AG04449 (cell line): ENCODE measurements at regions not wholly inside any gene's neighbourhood (a gene's known extent, or its start where the extent isn't known, plus 50 kb on each side); places are given as distances from the start of the nearest gene placed in this dataset.

Experiments used
- CTCF ChIA-PET: fragments of 350-600 bp; formaldehyde crosslinking; extraction: SDS; loops from one replicate; lab custom pipeline; 2021; ENCODE audit warnings: antibody characterized with exemption; lab: Yijun Ruan, JAX
- POLR2A ChIA-PET: fragments of 400-600, 350-600 bp; formaldehyde crosslinking; extraction: SDS; loops from one replicate; lab custom pipeline; 2020; ENCODE audit warnings: antibody characterized with exemption, inconsistent platforms; lab: Yijun Ruan, JAX
- DNase-seq: peaks from one replicate; pipeline ENCODE4 v3.0.0-alpha.2; 2010; ENCODE audit warnings: low read depth, low spot score
- H3K4me3 ChIP-seq: 2 replicates; pipeline ENCODE4 v1.5.1; 2011; ENCODE audit warnings: low read depth, mild to moderate bottlenecking, control low read depth, low read length
- CTCF ChIP-seq: IDR thresholded peaks from one replicate; pipeline ENCODE4 v1.5.1; 2011; ENCODE audit warnings: mild to moderate bottlenecking, moderate library complexity, low read length, control low read depth, inconsistent platforms; ENCODE audit not compliant: insufficient read depth; ENCODE audit errors: missing control alignments

GRCh38 chr15:97561529-97561928 is 399.0 kb upstream of the ARRDC4 start:
- TF ChIP-seq CTCF: no peak
- H3K4me3 ChIP-seq: no peak overlapping the region
- no peak for DNase-seq
- POLR2A ChIA-PET: no interaction called here
- CTCF ChIA-PET: no interaction called here

DNA sequence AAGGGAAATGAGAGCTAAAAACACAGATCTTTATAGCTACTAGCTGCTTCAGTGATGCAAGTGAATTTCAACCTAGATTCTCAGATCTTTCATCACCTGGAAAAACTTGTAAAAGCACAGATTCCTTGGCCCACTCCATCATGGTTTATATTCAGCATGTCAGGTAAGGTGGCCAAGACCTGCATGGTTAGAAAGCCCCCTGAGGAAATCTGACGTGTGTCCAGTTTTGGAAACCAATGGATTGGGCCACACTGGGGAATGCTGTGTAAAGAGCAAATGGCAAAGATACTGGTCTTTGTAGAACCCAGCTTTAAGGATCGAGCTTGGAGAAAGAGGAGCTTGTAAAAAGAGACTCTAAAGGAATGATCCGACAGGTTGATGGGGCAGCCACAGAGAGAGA is 397.0 kb upstream of the ARRDC4 start:
- no peak for TF ChIP-seq CTCF
- POLR2A ChIA-PET: no interaction called here
- H3K4me3 ChIP-seq: no peak overlapping the region
- CTCF ChIA-PET: no interaction called here
- DNase-seq: no peak

GRCh38 chr15:97566961-97567360 is 393.5 kb upstream of the ARRDC4 start:
- H3K4me3 ChIP-seq: no peak overlapping the region
- CTCF ChIA-PET: no interaction called here
- no peak for DNase-seq
- no peak for TF ChIP-seq CTCF
- POLR2A ChIA-PET: no interaction called here

GRCh38 chr15:97567411-97567810 is 393.1 kb upstream of the ARRDC4 start:
- ChIA-PET CTCF (no interaction called here), POLR2A (no interaction called here)
- DNase-seq: no peak
- no peak overlapping the region for H3K4me3 ChIP-seq
- no peak for TF ChIP-seq CTCF

DNA sequence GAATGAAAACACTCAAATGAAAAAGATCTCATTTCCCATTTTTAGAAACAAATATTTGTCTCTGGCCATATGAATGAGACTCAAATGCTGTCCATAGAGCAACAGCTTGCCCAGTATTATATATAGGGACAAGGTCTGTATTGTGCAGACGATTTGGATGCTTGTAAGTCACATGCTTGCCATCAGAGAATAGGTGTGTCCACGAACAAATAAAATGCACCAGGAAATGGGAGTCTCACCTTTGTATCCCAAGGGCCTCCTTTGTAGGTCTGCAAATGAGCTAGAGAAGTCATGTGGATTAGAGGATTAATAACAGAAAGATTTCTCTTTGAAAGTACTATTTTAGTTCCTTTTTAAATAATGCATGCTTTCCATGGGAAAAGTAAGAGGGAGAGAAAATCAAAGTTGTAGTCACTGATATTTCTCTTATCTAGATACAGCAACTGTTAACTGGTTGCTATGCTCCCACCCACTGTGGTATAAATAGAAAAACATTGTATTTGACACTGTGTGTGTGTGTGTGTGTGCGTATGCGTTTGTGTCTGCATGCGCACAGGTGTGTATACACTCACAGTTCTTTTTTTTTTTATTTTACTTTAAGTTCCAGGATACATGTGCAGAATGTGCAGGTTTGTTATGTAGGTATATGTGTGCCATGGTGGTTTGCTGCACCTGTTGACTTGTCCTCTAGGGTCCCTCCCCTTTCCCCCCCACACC is 383.4 kb upstream of the ARRDC4 start:
- TF ChIP-seq CTCF: no peak
- DNase-seq: no peak
- CTCF ChIA-PET: no interaction called here
- H3K4me3 ChIP-seq: no peak overlapping the region
- POLR2A ChIA-PET: no interaction called here

DNA sequence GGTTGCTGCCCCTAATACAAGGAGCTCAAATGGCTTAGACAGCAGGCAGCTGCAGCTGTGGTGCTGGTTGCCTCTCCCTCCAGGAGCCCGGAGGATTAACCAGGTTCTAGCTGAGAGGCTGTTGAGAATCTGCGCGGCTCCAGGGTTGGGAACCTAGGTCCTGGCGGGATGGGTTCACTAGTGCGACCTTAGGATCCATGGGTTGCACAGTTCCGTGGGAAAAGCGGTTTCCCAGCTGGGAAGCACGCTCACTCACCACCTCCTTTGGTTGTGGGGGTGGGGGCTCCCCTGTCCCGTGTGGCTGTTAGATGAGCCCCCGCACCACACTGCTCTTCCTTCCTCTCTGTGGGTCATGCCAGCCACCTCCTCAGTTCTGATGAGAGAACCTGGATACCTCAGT is 375.1 kb upstream of the ARRDC4 start:
- no peak overlapping the region for H3K4me3 ChIP-seq
- no peak for DNase-seq
- POLR2A ChIA-PET: no interaction called here
- TF ChIP-seq CTCF: no peak
- CTCF ChIA-PET: no interaction called here
